ENCODE measurements at regions not wholly inside any gene's neighbourhood (a gene's known extent, or its start where the extent isn't known, plus 50 kb on each side); places are given as distances from the start of the nearest gene placed in this dataset.

DNA sequence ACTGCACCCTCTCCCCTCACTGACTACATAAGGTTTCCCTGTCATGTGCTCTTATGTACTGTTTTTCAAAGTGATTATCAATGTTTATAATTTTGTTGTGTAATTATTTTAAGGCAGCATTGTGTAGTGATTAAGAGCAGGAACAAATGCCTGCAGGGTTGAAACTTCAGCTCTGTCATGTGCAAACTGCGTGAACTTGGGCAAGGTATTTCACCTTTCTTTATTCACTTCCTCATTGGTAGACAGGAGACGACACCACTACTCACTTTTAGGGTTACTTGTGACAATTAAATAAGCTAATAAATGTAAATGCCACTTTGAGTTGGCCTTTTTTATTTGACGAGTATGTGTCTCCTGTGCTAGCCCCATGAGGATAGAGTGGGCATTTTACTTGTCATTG is 86.5 kb upstream of the E2F8 start:
- TF ChIP-seq, protein P1, sequence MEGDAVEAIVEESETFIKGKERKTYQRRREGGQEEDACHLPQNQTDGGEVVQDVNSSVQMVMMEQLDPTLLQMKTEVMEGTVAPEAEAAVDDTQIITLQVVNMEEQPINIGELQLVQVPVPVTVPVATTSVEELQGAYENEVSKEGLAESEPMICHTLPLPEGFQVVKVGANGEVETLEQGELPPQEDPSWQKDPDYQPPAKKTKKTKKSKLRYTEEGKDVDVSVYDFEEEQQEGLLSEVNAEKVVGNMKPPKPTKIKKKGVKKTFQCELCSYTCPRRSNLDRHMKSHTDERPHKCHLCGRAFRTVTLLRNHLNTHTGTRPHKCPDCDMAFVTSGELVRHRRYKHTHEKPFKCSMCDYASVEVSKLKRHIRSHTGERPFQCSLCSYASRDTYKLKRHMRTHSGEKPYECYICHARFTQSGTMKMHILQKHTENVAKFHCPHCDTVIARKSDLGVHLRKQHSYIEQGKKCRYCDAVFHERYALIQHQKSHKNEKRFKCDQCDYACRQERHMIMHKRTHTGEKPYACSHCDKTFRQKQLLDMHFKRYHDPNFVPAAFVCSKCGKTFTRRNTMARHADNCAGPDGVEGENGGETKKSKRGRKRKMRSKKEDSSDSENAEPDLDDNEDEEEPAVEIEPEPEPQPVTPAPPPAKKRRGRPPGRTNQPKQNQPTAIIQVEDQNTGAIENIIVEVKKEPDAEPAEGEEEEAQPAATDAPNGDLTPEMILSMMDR (IDR thresholded peaks at IDR 0.05), result no peak
- no peak for TF ChIP-seq EZH2 (IDR thresholded peaks at IDR 0.05; ENCODE audit: borderline replicate concordance, insufficient read depth, low read depth, low read length, poor library complexity, severe bottlenecking)

Data from B cell (primary cell).